ENCODE measurements at regions not wholly inside any gene's neighbourhood (a gene's known extent, or its start where the extent isn't known, plus 50 kb on each side); places are given as distances from the start of the nearest gene placed in this dataset.

DNA sequence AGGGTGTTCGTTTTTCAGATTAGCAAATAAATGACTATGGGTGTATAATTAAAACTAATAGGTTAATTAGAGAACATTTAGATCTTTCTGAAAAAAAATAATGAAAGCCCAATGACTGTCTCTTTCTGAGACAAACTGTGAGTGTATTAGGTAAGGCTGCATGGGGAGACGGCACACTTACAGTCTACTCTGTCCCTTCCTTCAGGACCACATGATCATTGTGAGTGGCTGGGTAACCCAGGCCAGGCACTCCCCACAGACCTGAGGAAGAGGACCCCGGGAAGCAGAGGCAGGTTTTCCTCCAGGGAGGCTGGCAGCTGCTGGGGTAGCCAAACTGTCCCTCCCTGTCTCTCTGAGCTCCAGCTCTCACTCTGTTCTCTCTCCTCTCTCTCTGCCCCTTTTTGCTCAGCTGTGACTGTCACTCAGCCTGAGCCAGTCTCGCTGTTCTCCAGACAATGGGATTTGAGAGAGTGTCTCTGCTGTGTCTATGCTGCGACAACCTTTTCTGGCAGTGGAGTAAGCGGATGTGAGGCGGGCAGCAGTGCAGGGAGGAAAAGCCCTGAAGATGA is 83.1 kb upstream of the NCAM1 start:
- no peak overlapping the region for H4K91ac ChIP-seq (ENCODE audit: insufficient read depth, low read depth, low read length)
- in situ Hi-C loops (cut with MboI; ENCODE audit: low sequenced_read_pairs) (no loop called here), intact Hi-C loops (cut with micrococcal nuclease) (no loop called here), dilution Hi-C loops (cut with HindIII; ENCODE audit: low sequenced_read_pairs, unreplicated experiment) (no loop called here)
- H3K9ac ChIP-seq (ENCODE audit: low read depth, low read length): no peak overlapping the region
- no peaks in the 10 kb centered on the region for H3K9me1 ChIP-seq (ENCODE audit: insufficient read depth, low read length)
- ChIA-PET CTCF (no interaction called here), POLR2A (ENCODE audit: unreplicated experiment) (no interaction called here)
- no peak overlapping the region for H3K4me3 ChIP-seq (ENCODE audit: insufficient read depth, low read depth, low read length)
- TF ChIP-seq NFE2L2 (IDR thresholded peaks at IDR 0.05; ENCODE audit: low read depth, low read length) (no peak), MXI1 (IDR thresholded peaks at IDR 0.05; ENCODE audit: borderline replicate concordance, low read depth, low read length) (no peak), POLR2A (IDR thresholded peaks at IDR 0.05; ENCODE audit: low read depth, low read length) (no peak), CEBPB (IDR thresholded peaks at IDR 0.05; ENCODE audit: low read depth, low read length) (no peak), FOS (IDR thresholded peaks at IDR 0.05; ENCODE audit: low read depth, low read length) (no peak), RFX5 (IDR thresholded peaks at IDR 0.05; ENCODE audit: low read depth, low read length) (no peak), SMC3 (IDR thresholded peaks at IDR 0.05; ENCODE audit: low read depth, low read length) (no peak), RCOR1 (IDR thresholded peaks at IDR 0.05; ENCODE audit: insufficient replicate concordance, low read length) (no peak), CHD1 (IDR thresholded peaks at IDR 0.05; ENCODE audit: low read depth, low read length) (no peak), RAD21 (IDR thresholded peaks at IDR 0.05; ENCODE audit: low read length) (no peak), BHLHE40 (IDR thresholded peaks at IDR 0.05; ENCODE audit: low read depth, low read length) (no peak), MAFK (IDR thresholded peaks at IDR 0.05; ENCODE audit: low read depth, low read length) (no peak), MAZ (IDR thresholded peaks at IDR 0.05; ENCODE audit: borderline replicate concordance, low read depth, low read length) (no peak)
- TF ChIP-seq, protein P1, sequence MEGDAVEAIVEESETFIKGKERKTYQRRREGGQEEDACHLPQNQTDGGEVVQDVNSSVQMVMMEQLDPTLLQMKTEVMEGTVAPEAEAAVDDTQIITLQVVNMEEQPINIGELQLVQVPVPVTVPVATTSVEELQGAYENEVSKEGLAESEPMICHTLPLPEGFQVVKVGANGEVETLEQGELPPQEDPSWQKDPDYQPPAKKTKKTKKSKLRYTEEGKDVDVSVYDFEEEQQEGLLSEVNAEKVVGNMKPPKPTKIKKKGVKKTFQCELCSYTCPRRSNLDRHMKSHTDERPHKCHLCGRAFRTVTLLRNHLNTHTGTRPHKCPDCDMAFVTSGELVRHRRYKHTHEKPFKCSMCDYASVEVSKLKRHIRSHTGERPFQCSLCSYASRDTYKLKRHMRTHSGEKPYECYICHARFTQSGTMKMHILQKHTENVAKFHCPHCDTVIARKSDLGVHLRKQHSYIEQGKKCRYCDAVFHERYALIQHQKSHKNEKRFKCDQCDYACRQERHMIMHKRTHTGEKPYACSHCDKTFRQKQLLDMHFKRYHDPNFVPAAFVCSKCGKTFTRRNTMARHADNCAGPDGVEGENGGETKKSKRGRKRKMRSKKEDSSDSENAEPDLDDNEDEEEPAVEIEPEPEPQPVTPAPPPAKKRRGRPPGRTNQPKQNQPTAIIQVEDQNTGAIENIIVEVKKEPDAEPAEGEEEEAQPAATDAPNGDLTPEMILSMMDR (conservative IDR thresholded peaks at IDR 0.05; ENCODE audit: low read depth, low read length): no peak
- TF ChIP-seq, protein P2, sequence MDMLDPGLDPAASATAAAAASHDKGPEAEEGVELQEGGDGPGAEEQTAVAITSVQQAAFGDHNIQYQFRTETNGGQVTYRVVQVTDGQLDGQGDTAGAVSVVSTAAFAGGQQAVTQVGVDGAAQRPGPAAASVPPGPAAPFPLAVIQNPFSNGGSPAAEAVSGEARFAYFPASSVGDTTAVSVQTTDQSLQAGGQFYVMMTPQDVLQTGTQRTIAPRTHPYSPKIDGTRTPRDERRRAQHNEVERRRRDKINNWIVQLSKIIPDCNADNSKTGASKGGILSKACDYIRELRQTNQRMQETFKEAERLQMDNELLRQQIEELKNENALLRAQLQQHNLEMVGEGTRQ (IDR thresholded peaks at IDR 0.05; ENCODE audit: low read depth, low read length): no peak
- TF ChIP-seq, protein P3, sequence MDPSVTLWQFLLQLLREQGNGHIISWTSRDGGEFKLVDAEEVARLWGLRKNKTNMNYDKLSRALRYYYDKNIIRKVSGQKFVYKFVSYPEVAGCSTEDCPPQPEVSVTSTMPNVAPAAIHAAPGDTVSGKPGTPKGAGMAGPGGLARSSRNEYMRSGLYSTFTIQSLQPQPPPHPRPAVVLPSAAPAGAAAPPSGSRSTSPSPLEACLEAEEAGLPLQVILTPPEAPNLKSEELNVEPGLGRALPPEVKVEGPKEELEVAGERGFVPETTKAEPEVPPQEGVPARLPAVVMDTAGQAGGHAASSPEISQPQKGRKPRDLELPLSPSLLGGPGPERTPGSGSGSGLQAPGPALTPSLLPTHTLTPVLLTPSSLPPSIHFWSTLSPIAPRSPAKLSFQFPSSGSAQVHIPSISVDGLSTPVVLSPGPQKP (IDR thresholded peaks at IDR 0.05; ENCODE audit: borderline replicate concordance, low read depth, low read length): no peak
- H4K8ac ChIP-seq (ENCODE audit: low read depth in 2 of 2, low read length in 2 of 2): no peak overlapping the region
- H3K56ac ChIP-seq (ENCODE audit: extremely low read depth, insufficient read depth, low read length): no peak overlapping the region
- H2AK5ac ChIP-seq (ENCODE audit: low read depth, low read length): no peak overlapping the region
- H4K20me1 ChIP-seq (ENCODE audit: insufficient read depth, low read length): no peaks in the 10 kb centered on the region
- ATAC-seq (ENCODE audit: low read depth): no peak
- H4K5ac ChIP-seq (ENCODE audit: low read depth, low read length): no peak overlapping the region
- no peak for DNase-seq
- H3K23ac ChIP-seq (ENCODE audit: low read depth, low read length): no peak overlapping the region
- H3K4me1 ChIP-seq (ENCODE audit: control insufficient read depth, insufficient read depth, low read length): no peaks in the 10 kb centered on the region
- H2BK120ac ChIP-seq (ENCODE audit: low read depth, low read length): no peak overlapping the region
- no peak overlapping the region for H2AK9ac ChIP-seq (replicated peaks; ENCODE audit: low read depth, low read length, poor library complexity)
- no peak overlapping the region for H3K14ac ChIP-seq (replicated peaks; ENCODE audit: low read depth, low read length)
- WGBS, 2 experiments (ENCODE audit: extremely low coverage in 2 of 2, insufficient read length in 1 of 2): no CpG with 5 or more reads among the region's 7 CpGs
- H3K27ac ChIP-seq (ENCODE audit: insufficient read depth, low read length): no peak overlapping the region
- no peaks in the 10 kb centered on the region for H3K36me3 ChIP-seq (ENCODE audit: control insufficient read depth, insufficient read depth, low read length)
- no peaks in the 10 kb centered on the region; the same call in 1 of the 2 replicates for H3K9me3 ChIP-seq (ENCODE audit: control insufficient read depth, insufficient read depth, low read length)
- H3K4me2 ChIP-seq (ENCODE audit: low read depth, low read length): no peak overlapping the region
- H3K18ac ChIP-seq (ENCODE audit: low read depth, low read length): no peak overlapping the region
- H3K27me3 ChIP-seq (ENCODE audit: control insufficient read depth, insufficient read depth, low read length): no peaks in the 10 kb centered on the region
- H2BK5ac ChIP-seq (ENCODE audit: low read depth, low read length, poor library complexity, severe bottlenecking): no peak overlapping the region
- no peaks in the 10 kb centered on the region for H3K79me1 ChIP-seq (ENCODE audit: low read depth in 1 of 2, low read length in 2 of 2)
- H2BK20ac ChIP-seq (ENCODE audit: low read depth, low read length): no peak overlapping the region
- H2BK15ac ChIP-seq (ENCODE audit: low read depth, low read length): no peak overlapping the region
- BruUV-seq (replicated peaks): no TSS peak
- H2AFZ ChIP-seq (replicated peaks; ENCODE audit: low read length, poor library complexity): no peak overlapping the region
- no peak overlapping the region for H3K4ac ChIP-seq (ENCODE audit: low read depth, low read length)
